Islet of Langerhans (tissue), 1 donor: ENCODE measurements at regions not wholly inside any gene's neighbourhood (a gene's known extent, or its start where the extent isn't known, plus 50 kb on each side); places are given as distances from the start of the nearest gene placed in this dataset.

Experiments used
- FAIRE-seq: peaks from one replicate; lab custom pipeline; 2011; peaks lifted over from hg19 to GRCh38; lab: Jason Lieb, UNC

- peak; percentile 75 for FAIRE-seq
Observed at GRCh38 chr11:10946072-10946471, 88.2 kb upstream of the ZBED5 start.

GRCh38 chr11:10945196-10945595 is 87.3 kb upstream of the ZBED5 start:
- no peak for FAIRE-seq

- no peak for FAIRE-seq
Observed at GRCh38 chr11:10943968-10944367, 86.1 kb upstream of the ZBED5 start.

GRCh38 chr11:10942620-10943019 is 84.8 kb upstream of the ZBED5 start:
- FAIRE-seq = no peak

GRCh38 chr11:10941871-10942270 is 84.0 kb upstream of the ZBED5 start:
- no peak for FAIRE-seq

- no peak for FAIRE-seq
Observed at GRCh38 chr11:10941414-10941813, 83.6 kb upstream of the ZBED5 start.

- peak; percentile 92 for FAIRE-seq
Observed at GRCh38 chr11:10938650-10939387, 81.0 kb upstream of the ZBED5 start.

- no peak for FAIRE-seq
Observed at GRCh38 chr11:10938231-10938630, 80.4 kb upstream of the ZBED5 start.

GRCh38 chr11:10937385-10937771 is 79.5 kb upstream of the ZBED5 start:
- FAIRE-seq = no peak

- no peak for FAIRE-seq
Observed at GRCh38 chr11:10936626-10937384, 79.0 kb upstream of the ZBED5 start.

- no peak for FAIRE-seq
Observed at GRCh38 chr11:10935015-10935559, 77.2 kb upstream of the ZBED5 start.

- peak; percentile 53 for FAIRE-seq
Observed at GRCh38 chr11:10934293-10934860, 76.5 kb upstream of the ZBED5 start.

- peak; percentile 99 for FAIRE-seq
Observed at GRCh38 chr11:10933455-10934292, 75.8 kb upstream of the ZBED5 start.

GRCh38 chr11:10932976-10933375 is 75.1 kb upstream of the ZBED5 start:
- FAIRE-seq = no peak

GRCh38 chr11:10931761-10932670 is 74.2 kb upstream of the ZBED5 start:
- no peak for FAIRE-seq

- no peak for FAIRE-seq
Observed at GRCh38 chr11:10930972-10931760, 73.3 kb upstream of the ZBED5 start.

- no peak for FAIRE-seq
Observed at GRCh38 chr11:10930224-10930971, 72.5 kb upstream of the ZBED5 start.

GRCh38 chr11:10927538-10927937 is 69.7 kb upstream of the ZBED5 start:
- no peak for FAIRE-seq

GRCh38 chr11:10926801-10927211 is 69.0 kb upstream of the ZBED5 start:
- FAIRE-seq = no peak
